Stimulated activated naive CD4-positive, alpha-beta T cell (primary cell): ENCODE measurements at regions not wholly inside any gene's neighbourhood (a gene's known extent, or its start where the extent isn't known, plus 50 kb on each side); places are given as distances from the start of the nearest gene placed in this dataset.
"Not testable (repeated sequence)": the region's sequence is repeated elsewhere in the genome, so short reads cannot be mapped to it uniquely, and the experiment has no call there.

Source experiments
- DNase-seq, 6 experiments: peaks; one replicate each; lab custom pipeline; 2025; lab: John Stamatoyannopoulos, UW

DNA sequence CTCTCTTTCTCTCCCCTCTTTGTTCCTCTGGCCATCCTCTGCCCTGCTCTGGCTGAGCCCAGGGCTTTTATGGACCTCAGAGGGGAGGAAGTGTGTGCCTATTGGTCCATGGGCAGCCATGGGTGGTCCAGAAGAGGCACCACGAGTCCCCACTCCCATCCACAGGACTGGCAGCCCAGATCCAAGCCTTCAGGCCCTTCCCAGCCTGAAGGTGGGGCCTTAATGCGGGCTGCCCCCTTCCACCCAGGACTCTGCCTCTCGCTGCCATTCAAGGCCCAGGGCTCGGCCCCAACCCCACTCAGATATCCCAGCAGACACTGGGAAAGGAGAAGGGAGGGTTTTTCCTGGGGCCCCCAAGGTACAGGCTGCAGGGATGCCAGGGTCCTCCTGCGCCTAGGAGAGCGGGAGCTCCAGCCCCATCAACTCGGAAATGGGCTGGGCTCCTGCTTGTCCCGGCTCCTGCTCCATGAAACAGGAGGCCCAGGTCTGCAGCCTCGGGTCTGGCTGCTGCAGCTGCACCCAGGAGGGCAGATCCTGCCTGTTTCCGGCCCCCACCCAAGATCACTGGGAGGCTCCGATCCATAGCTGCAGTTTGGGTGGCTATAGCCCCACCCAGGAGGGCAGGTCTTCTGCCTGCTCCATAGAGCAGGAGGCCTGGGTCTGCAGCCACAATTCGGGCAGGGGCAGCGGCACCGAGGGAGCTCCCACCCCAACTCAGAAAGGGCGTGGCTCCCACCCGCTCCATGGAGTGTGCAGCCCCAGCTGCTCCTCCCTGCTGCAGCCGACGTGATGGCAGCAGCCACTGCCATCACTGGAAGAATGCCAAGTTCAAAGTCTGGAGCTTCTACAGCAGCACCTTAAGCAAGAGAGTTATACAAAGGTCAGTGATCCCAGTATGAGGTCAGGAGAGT lies 116.6 kb upstream of the RBBP8 start:
- DNase-seq = no peak

DNA sequence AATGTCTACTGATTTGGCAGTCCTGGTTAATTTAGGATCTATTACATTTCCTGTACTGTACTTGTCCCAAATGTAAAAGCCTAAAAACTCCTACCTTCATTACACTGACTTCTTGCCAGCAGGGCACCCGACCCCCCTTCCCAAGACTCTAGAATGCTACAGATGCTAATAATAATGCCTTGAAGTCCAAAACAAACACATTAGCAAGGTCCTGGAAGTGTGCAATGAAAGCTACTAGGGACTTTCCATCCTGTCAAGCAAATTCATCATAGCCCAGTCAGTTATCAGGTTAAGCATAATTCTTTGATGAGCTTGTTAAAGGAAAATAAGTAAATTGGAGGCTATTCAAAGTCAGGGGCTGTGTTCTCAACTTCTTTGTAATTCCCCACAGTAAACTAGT lies 115.3 kb upstream of the RBBP8 start:
- DNase-seq = no peak

DNA sequence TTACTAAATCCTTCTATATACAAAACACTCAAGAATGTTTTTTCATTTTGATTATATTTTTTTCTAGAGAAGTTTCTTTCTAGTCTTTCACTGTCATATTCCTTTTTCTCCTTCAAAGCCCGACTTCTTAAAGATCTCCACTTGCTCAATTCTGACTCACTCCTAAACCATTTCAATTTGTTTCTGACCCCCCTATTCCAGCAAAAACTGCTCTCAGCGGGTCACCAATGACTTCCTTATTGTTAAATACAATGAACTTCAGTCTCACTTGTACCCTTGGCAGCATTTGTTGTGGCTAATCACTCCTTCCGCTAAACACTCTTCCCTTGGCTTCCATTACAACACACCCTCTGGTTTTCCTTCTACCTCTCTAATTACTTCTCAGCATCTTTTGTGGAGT lies 111.1 kb upstream of the RBBP8 start:
- no peak for DNase-seq

DNA sequence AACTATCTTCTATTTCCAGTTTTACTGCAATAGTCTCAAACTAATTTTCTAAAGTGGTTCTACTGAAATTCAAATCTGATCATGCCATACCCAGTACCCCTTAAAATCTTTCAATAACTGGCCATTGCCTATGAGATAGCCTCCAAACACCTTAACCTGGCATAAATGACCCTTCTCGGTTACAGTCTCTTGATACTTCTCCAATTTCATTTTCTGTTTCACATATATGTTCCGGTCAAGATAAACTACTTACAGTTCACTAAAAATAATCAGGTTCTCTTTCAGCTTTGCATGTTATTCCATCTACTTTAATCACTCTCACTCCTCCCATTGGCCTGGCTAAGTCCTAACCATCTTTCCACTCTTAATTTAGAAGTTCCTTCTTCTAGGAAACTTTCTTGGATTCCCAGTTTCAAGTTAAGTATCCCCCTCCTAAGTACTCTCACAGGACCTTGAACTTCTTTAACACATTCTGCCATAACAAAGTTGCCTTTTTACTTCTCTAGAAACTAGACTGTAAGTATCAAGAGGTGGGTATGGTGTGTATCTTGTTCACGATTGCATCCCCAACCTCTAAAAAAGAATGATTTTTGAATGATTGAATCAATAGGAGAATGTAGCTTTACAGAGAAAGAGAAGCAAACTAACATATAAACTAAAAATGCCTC lies 110.2 kb upstream of the RBBP8 start:
- DNase-seq = no peak

DNA sequence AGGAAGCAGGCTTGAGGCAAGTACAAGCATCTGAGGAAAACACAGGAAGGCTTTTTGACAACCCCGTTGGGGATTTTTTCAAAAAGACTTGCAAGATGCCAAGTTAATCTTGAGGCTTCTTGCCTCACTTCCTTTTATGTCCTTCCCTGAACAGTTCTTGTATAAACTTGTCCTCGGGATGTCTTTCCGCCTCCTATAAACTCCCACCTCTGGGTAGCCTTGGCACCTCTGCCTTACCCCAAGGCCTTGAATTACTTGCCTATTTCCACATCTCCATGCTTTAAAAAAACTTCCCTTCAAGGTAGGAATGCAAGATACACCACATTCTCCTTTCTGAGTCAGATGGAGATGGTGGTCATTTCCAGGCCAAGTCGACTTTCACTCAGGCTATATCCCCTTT lies 106.4 kb upstream of the RBBP8 start:
- no peak for DNase-seq

DNA sequence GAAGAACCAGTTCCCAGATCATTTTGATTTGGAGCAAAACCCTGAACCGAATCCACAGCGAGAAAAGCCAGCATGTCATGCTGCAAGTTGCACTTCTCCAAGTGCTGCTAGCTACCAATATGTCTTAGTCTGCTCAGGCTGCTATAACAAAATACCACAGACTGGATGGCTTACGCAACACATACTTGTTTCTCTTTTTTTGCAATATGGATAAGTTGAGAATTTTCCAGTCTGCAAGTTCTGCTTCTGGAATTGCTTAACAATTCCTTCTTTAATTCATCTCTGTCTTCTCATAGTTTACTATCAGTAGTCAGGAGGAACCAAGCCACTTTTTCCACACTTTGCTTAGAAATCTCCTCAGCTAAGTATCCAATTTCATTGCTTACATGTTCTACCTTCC lies 105.9 kb upstream of the RBBP8 start:
- DNase-seq = no peak

DNA sequence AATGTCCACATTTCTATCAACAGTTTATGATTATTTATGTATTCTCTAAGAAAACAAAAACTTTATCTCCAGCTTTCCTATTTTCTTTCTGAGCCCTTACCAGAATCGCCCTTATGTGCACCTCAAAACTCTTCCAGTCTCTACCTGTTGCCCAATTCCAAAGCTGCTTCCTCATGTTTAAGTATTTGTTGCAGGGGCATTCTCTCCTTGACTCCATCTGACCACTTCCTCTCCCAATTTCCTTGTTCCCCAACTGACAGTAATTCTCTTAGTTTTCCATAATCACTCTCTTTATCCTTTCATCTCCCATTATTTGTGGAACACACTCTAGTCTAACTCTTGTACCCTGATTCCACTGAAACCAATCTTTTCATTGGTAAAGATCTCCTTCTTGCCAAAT lies 105.4 kb upstream of the RBBP8 start:
- DNase-seq = no peak

DNA sequence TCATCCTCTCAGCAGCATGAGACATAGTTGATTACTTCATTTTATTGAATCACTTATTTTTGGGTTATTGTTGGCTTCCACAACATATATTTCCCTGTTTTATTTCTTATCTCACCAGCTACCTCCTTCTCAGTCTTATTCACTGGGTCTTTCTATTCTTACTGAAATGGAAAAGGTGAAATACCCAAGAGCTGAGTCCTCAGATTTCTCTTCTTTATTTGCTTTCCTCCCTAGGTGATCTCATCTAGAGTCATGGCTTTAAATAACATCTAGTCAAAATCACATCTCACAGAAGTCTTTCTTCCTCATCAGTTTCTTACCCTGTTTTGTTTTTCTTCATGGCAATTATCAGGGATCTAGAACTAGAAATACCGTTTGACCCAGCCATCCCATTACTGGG lies 105.0 kb upstream of the RBBP8 start:
- no peak for DNase-seq

DNA sequence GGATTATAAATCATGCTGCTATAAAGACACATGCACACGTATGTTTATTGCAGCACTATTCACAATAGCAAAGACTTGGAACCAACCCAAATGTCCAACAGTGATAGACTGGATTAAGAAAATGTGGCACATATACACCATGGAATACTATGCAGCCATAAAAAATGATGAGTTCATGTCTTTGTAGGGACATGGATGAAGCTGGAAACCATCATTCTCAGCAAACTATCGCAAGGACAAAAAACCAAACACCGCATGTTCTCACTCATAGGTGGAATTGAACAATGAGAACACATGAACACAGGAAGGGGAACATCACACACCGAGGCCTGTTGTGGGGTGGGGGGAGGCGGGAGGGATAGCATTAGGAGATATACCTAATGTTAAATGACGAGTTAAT lies 104.5 kb upstream of the RBBP8 start:
- DNase-seq = not testable (repeated sequence)

DNA sequence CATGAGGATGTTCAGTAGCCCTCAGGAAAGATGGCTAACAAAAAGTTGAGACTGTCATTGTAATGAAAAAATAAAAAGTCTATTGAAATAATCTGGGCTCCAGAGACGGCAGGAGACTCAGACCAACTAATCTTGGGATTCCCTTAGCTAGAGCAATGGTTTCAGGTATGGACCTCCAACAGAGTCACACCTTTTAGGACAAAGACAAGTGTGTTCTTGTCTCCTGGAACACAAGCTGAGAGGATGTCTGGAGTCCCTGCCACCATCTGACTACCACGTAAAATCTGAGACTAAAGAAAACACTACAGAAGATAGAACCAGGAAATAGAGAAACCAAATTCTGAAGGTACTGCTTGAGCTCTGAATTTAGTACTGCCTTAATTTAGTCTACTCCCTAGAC lies 103.3 kb upstream of the RBBP8 start:
- DNase-seq = no peak

DNA sequence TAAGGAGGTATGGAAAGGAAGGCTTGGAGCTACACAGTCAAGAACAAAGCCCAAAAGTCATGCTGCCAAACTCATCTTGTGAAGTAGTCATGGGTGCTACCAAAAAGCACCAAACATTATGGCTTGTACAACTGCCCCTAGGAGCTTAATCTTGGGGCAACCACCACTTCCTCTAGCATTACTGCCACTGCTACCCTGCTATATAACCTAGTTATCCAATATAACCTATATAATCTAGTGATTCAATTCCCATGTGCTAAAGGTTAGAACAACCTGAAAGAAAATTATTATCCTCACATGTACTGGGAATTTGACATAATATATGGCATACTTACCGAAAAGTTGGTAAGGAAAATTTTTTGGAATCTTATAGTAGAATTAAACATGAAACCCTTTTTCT lies 102.6 kb upstream of the RBBP8 start:
- DNase-seq = no peak

DNA sequence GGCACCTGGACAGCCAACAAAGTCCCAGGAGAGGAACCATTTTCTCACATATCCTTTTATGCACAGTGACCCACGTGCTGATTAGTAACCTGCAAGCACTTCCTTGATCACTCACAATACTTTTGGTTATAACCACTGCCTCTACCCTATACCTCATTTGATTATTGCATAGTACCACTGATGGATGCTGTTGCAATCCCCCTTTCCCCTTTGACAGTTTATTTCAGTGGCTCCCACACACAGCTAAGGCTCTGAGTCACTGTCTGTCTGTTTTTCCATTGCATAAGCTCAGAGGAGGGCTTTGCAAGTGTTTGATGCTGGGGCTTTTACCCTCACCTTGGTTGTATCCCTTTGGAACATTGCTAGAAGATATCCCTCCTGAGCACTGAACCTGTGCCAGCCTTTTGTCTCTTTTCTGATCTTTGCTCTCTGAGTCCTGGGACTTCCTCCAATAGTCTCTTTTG lies 101.7 kb upstream of the RBBP8 start:
- DNase-seq = no peak

DNA sequence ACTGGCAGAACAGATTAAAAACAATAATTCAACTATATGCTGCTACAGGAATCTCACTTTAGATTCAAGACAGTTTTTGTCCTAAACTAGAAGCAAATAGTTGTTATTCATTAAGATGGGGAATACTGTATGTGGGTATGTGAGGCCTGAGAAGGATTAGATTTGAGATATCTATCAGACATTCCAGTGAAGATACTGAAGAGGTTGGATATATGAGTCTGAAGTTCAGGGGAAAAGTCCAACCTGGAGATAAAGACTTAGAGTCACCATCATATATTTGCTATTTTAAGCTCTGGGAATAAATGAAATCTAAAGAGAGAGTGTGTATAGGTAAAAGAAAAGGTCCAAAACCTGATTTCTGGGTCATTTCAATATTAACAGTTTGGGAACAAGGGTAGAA lies 96.2 kb upstream of the RBBP8 start:
- DNase-seq = no peak

DNA sequence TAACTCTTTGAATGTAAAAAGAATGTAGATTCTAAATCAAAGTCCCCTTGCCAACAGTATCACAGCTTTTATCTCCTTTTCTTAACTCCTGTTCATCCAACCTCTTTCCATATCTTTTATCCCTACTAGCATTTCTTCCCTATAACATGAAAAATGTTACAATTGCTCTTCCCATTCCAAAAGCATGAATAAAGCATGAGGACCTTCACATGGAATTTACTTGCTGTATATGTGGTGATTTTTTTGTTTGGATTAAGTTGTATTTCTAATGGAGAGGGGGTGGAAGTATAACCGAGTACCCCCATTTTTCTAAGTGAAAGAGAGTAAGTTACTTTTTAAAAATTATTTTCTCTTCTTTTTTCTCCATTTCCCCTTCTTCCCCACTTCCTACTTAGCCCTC lies 94.9 kb upstream of the RBBP8 start:
- no peak for DNase-seq

DNA sequence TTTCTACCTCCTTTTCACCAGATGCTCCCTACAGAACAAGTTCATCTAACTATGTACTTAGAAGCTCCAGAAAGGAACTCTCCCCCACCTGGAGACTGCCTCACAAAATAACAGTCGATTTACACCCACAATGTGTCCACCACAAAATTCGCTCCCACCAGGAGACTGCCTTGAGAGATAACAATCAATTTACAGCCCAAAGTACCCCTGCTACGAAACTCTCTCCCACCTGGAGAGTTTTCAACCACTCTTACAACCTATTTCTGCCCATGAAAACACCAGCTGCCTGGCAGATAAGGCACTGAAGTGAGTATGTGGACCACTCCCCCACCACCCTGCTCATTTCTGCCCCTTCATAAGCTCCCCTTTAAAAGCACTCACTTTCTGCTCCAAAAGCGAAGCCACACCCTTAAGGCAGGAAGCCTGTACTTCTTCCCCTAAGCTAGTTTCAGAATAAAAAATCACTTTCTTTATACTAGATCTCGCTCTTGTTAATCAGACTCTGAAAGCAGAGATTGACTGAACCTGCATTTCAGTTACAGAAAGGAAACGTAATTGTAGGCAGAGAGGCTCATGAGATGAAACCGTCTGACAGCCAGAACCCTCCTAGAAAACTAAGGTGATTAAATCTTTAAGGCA lies 94.4 kb upstream of the RBBP8 start:
- DNase-seq = no peak

DNA sequence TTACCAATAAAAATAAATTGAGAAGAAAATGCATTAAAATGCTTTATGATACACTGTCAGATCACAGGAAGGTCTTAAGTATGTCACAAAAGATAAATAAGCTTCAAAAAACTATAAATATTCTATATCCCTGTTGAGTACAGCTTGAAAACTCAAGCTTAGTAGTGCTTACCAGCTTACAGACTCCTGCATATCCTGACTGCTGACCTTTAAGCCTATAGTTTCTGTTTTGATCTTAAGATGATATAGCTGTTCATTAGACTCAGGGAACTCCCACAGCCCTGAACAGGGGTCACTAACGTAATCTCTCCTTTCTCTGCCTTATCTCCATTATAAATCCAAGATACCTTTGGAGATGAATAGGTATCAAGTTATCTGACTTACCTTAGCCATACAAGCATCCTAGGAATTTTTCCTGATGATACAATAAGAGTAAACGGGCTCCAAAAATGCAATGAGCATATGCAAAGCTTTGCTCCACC lies 93.7 kb upstream of the RBBP8 start:
- no peak for DNase-seq

DNA sequence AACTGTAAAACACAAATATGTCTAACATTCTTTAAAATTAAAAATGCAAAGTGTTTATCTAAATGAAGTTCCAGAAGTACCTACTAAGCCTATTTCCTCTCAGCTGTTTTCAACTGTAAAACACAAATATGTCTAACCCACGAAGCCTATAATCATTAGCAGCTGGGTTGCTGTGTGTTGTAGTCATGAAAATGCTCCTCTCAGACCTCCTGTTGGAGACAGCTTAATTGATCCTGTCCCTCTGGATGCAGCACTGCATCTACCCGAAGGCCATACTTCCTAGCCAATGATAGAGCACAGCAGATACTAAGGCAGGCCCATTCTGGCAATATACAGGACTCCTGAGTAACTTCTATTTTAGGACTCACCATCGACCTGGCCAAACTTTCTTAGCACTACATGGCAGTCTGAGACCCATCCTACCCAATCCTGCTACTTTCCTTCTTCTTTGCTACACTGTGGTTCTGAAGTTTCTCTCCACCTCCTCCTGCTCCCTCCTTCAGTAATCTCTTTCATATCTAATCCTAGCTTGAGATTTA lies 92.5 kb upstream of the RBBP8 start:
- no peak for DNase-seq

DNA sequence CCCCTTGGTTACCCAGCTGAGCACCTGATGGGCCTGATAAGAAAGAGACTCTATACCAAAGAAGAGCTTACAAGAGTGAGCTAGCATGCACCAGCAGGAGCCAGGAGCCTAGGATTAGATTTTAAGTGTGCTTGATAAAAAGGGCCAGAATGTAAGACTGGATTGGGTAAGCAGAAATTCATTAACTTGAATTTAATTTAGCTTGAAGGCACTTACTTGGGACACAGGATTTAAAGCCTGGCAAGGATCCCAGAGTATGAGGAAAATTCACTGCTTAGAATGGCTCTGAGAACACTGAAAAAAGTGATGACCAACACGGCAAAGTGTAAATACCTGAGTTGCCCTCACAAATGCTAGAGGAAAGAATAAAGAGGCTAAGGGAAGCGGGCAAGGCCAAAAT lies 91.3 kb upstream of the RBBP8 start:
- no peak for DNase-seq

DNA sequence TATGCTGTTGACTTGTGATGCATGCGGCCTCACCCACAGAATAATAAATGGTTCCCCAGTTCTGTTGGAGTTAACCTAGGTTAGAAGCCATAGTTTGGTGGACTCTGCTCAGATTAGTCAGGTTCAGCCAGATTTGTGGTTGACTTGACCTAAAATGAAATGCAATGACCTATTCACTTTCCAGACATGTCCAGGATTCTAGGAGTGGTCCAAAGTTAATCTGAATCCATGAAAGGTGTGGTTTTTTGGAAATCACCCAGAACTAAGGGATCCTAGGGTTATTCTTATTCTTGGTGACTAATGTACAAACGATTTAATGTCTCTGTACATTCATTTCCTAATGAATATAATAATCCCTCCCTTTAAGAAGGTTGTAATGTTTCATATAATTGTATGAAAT lies 88.9 kb upstream of the RBBP8 start:
- DNase-seq = no peak

DNA sequence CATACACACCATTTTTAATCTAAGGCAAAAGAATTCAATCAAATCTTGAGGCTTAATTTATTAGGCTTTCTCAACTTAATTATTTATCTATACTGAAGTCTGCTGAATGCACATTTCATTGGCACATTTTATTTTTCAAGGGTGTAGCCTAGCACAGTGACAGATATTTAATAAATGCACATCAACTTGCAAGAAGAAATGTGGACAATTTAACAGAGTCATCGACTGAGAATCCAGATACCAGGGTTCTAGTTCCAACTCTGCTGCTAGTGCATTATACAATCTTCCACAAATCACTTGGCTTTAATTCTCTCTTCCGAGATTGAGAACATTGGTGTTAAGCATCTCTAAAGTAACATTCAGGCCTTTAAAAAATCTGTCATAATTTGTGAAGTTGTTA lies 88.5 kb upstream of the RBBP8 start:
- DNase-seq = no peak

DNA sequence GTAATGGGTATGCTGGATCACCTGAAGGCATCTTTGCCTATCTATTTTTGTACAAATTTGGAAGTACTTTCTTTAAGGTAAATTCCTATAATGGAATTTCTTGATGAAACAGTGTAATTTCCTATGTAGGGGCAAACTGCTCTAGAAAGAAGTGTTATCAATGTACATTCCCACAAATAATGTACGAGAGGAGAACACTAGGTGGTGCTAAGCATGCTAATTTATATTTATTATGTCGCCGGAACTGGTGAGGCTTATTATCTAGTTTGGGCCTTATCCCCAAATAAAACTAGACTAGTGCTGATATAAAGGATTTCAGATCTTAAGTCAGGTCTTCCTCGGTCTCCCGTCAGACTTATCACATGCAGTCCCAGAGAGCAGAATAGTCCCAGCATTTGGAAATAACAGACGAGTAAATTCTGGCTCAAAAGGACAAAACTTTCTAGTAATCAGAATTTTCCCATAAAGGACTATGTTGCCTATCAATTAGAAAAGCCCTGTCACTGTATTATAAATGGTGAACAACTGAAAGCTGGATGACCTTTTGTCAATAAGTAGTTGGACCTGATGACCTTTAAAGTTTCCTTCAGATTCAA lies 86.9 kb upstream of the RBBP8 start:
- no peak for DNase-seq

DNA sequence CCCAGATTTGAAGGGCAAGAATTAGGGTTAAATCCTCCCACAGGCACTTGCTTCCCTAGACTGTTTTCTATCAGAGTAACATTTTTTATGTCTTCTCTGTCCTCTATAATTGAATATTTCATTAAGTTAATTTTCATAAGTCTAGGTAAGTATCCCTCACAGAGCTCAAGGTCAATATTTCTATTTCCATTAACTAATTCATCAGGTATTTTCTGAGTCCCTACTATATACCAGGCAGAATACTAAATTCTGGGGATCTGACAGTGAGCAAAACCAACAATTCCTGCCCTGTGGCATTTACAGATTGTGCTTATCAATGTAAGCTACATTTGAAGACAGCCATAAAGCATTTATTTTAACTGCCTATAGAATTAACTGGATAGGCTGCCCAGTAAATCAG lies 86.4 kb upstream of the RBBP8 start:
- no peak for DNase-seq
